ENCODE measurements at regions not wholly inside any gene's neighbourhood (a gene's known extent, or its start where the extent isn't known, plus 50 kb on each side); places are given as distances from the start of the nearest gene placed in this dataset.

DNA sequence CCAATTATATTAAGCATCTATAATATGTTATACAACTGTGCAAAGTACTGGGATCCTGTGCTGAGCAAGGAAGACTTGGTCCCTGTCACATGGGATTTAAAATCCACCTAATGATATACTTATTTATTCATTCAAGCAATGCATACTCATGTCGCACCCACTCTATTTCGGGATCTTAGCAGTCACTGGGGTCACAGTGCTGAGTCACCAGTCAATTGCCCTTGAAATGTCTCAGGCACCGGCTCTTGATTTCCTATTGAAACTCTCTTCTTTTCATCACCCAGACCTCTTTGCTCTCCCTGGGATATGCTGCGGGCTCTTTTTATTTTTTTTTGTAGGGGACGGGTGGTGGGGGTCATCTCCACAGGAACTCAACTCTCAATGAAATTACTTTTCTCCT lies 194.5 kb upstream of the GAP43 start:
- DNase-seq (ENCODE audit: low read depth), result no peak
- TF ChIP-seq, protein P1, sequence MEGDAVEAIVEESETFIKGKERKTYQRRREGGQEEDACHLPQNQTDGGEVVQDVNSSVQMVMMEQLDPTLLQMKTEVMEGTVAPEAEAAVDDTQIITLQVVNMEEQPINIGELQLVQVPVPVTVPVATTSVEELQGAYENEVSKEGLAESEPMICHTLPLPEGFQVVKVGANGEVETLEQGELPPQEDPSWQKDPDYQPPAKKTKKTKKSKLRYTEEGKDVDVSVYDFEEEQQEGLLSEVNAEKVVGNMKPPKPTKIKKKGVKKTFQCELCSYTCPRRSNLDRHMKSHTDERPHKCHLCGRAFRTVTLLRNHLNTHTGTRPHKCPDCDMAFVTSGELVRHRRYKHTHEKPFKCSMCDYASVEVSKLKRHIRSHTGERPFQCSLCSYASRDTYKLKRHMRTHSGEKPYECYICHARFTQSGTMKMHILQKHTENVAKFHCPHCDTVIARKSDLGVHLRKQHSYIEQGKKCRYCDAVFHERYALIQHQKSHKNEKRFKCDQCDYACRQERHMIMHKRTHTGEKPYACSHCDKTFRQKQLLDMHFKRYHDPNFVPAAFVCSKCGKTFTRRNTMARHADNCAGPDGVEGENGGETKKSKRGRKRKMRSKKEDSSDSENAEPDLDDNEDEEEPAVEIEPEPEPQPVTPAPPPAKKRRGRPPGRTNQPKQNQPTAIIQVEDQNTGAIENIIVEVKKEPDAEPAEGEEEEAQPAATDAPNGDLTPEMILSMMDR (IDR thresholded peaks at IDR 0.05; ENCODE audit: low read depth, low read length, missing control alignments), result no peak
- in situ Hi-C loops (cut with HindIII; ENCODE audit: low sequenced_read_pairs), result no loop called here
- no peak overlapping the region for H3K4me3 ChIP-seq (ENCODE audit: low read depth, low read length)

DNA sequence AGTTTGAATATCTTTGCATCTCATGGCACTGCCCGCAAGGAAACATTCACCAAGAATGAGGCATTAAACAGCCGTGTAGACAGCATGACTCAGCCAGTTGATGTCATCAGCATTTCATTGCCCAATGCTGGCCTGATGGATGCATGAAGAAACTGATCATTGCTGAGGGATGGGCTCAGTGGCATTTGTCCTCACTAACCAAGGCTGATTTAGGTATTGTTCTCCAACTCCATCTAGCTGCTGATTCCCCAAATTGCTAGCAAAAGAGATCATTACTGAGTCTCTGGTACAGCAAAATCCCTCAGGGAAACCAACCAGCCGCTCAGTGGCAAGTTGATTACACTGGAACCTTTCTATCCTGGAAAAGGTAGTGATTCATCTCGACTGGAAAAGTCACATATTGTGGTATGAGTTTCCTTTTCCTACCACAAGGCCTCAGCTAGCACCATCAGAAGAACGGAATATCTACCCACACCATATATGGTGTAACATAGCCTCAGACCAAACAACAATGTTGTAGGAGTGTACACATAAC lies 186.5 kb upstream of the GAP43 start:
- peak; percentile 57 for DNase-seq (ENCODE audit: low read depth)
- H3K4me3 ChIP-seq (ENCODE audit: low read depth, low read length), result no peak overlapping the region
- TF ChIP-seq, protein P1 (IDR thresholded peaks at IDR 0.05; ENCODE audit: low read depth, low read length, missing control alignments), result peak; percentile 49
- in situ Hi-C loops (cut with HindIII; ENCODE audit: low sequenced_read_pairs), result no loop called here

DNA sequence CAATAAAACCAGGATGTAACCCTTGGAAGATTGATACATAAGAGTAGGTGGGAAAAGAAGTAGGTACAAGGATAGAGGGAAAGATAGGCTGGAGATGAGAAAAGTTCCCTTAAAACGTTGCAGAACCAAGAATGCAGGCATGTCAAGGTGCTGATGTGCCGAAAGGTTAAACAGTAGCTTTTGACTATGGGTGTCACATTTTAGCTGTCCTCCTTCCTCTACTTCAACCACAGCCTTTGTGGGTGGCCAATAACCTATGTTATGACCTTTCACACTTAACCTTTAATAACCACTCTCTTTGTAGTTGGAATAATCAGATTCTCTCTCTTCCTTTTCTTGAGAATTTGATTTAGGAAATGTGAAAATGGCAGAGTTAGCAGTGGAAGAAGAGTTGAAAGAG lies 184.5 kb upstream of the GAP43 start:
- in situ Hi-C loops (cut with HindIII; ENCODE audit: low sequenced_read_pairs), result no loop called here
- no peak overlapping the region for H3K4me3 ChIP-seq (ENCODE audit: low read depth, low read length)
- TF ChIP-seq, protein P1 (IDR thresholded peaks at IDR 0.05; ENCODE audit: low read depth, low read length, missing control alignments), result no peak
- DNase-seq (ENCODE audit: low read depth), result no peak

DNA sequence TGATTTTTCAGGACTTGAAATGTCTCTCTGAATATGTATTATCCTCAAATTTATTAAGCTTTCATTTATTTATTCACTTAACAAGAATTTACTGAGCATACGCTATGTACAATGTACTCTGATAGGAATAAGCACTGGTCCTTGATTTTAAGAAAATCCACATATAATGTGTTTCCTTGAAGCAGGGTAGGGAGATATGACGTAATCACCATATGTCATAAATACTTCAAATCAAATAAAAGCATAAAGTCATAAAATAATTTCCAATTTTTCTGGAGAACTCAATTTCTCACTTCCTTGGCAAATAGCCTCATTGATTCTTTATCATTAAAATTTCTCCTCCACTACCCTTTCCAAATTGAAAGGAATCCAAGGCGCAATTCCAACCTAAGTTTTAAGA lies 177.8 kb upstream of the GAP43 start:
- H3K4me3 ChIP-seq (ENCODE audit: low read depth, low read length), result no peak overlapping the region
- TF ChIP-seq, protein P1 (IDR thresholded peaks at IDR 0.05; ENCODE audit: low read depth, low read length, missing control alignments), result no peak
- in situ Hi-C loops (cut with HindIII; ENCODE audit: low sequenced_read_pairs), result no loop called here
- no peak for DNase-seq (ENCODE audit: low read depth)

DNA sequence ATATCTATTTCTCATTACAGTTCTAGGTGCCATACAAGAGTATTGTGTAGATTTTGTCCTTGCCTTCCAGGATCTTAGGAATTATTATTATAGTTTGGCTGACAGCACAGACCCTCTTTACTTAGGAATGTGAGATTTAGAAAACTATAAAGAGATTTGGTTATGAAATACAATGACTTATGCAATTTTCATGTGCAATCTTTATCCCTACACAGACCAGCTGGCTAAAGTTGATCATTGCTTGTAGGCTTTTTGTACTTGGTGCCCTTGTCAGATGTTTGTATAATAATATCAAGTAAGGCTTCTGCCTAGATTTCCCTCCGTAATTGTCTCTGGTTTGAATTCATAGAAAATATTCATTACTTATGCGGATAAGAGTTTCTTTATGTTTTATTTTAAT lies 174.5 kb upstream of the GAP43 start:
- DNase-seq (ENCODE audit: low read depth), result no peak
- in situ Hi-C loops (cut with HindIII; ENCODE audit: low sequenced_read_pairs), result no loop called here
- TF ChIP-seq, protein P1 (IDR thresholded peaks at IDR 0.05; ENCODE audit: low read depth, low read length, missing control alignments), result no peak
- no peak overlapping the region for H3K4me3 ChIP-seq (ENCODE audit: low read depth, low read length)

DNA sequence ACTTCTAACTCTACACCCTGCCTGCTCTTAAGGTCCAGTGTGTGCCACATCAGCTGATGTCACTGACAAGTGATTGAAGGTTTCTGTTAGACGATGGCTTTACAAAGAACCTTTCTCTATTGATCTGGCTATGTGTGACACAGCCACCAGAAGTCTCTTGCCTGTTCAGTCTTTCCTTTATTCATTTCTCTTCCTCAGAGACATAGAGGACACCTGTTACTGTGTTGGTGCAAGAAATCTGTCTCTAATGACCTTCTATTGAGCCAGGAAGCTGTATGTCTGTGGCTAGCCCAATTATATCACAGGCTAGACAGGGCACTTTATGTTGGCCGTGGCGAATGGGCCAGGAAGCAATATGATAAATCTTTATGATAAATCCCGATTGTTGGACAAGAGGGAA lies 173.3 kb upstream of the GAP43 start:
- DNase-seq (ENCODE audit: low read depth), result no peak
- TF ChIP-seq, protein P1 (IDR thresholded peaks at IDR 0.05; ENCODE audit: low read depth, low read length, missing control alignments), result no peak
- in situ Hi-C loops (cut with HindIII; ENCODE audit: low sequenced_read_pairs), result no loop called here
- H3K4me3 ChIP-seq (ENCODE audit: low read depth, low read length), result no peak overlapping the region

DNA sequence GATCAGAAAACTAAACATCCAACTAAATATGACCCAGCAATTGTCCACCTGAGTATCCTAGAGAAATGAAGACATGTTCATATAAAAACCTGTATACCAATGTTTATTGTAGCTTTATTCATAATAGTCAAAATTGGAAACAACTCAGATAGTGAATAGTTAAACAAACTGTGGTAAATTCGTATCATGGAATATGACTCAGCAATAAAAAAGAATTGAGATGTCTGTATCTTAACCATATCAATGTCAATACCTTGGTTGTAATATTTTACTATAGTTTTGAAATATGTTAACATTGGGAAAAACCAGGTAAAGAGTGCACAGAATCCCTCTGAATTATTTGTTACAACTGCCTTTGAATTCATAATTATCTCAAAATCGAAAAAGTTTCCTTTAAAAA lies 159.3 kb upstream of the GAP43 start:
- no peak for DNase-seq (ENCODE audit: low read depth)
- TF ChIP-seq, protein P1 (IDR thresholded peaks at IDR 0.05; ENCODE audit: low read depth, low read length, missing control alignments), result no peak
- no peak overlapping the region for H3K4me3 ChIP-seq (ENCODE audit: low read depth, low read length)
- in situ Hi-C loops (cut with HindIII; ENCODE audit: low sequenced_read_pairs), result no loop called here
